HCT116 (cell line): ENCODE measurements at regions not wholly inside any gene's neighbourhood (a gene's known extent, or its start where the extent isn't known, plus 50 kb on each side); places are given as distances from the start of the nearest gene placed in this dataset.

Experiments used
- ATAC-seq: fragments of 200-7000 bp; cut with Tn5 transposase; 2 replicates; pipeline ENCODE4 v1.9.1; 2020; ENCODE audit warnings: mild to moderate bottlenecking, moderate library complexity
- BruUV-seq: library from RNA; stranded (reverse); fragments of 400-500 nt; replicated peaks from 2 replicates; lab custom pipeline; 2021; lab: Mats Ljungman, UMichigan
- CTCF ChIA-PET: fragments of 300-600 bp; sonication (Branson Sonifier 250); formaldehyde crosslinking; loops from one replicate; lab custom pipeline; 2021; ENCODE audit warnings: antibody characterized with exemption; lab: Charles Lee
- POLR2A ChIA-PET: fragments of 300-600, 350-600 bp; sonication (Branson Sonifier 250); formaldehyde crosslinking; loops from one replicate; lab custom pipeline; 2021; ENCODE audit warnings: antibody characterized with exemption; lab: Charles Lee
- RAD21 ChIA-PET, 2 experiments: fragments of 300-600 bp; sonication (Branson Sonifier 250); formaldehyde crosslinking; loops; one replicate each; lab custom pipeline; 2023; ENCODE audit warnings: low total read pairs in 2 of 2; ENCODE audit not compliant: uncharacterized antibody in 2 of 2, unreplicated experiment in 2 of 2, low non-redundant PET in 1 of 2; lab: Charles Lee
- DNase-seq: peaks from one replicate; pipeline ENCODE4 v3.0.0-alpha.2; 2010; ENCODE audit warnings: low read depth, low spot score
- H2AFZ ChIP-seq: fragments of 200-600 bp; shearing (Covaris generic), sonication (generic); 2 replicates; pipeline ENCODE4 v1.6.1; 2017; ENCODE audit warnings: low read depth, mixed run types, mixed read lengths, antibody characterized with exemption, low read length; ENCODE audit not compliant: poor library complexity, severe bottlenecking
- H3K27ac ChIP-seq: 2 replicates; pipeline ENCODE4 v1.5.1; 2012; ENCODE audit warnings: low read depth, low read length
- H3K27me3 ChIP-seq: fragments of 200-600 bp; sonication (generic); 2 replicates; pipeline ENCODE4 v1.6.1; 2016; ENCODE audit warnings: mixed run types, low read length, mixed read lengths; ENCODE audit not compliant: insufficient read depth
- H3K36me3 ChIP-seq, 2 experiments: fragments of 200-500 bp in 1 of 2; fragments of 200-600 bp in 1 of 2; sonication (Bioruptor generic) in 1 of 2; sonication (generic) in 1 of 2; 2 replicates each; pipeline versions ENCODE4 v1.5.1 to v1.6.1; 2014 to 2016; ENCODE audit warnings: low read length in 2 of 2, inconsistent platforms in 1 of 2, mixed read lengths in 1 of 2, mixed run types in 1 of 2; ENCODE audit not compliant: insufficient read depth in 2 of 2, control insufficient read depth in 1 of 2
- H3K4me1 ChIP-seq, 2 experiments: fragments of 200-600 bp in 1 of 2; sonication (generic) in 1 of 2; 2 replicates each; pipeline versions ENCODE4 v1.5.1 to v1.6.1; 2012 to 2017; ENCODE audit warnings: low read length in 2 of 2, inconsistent platforms in 1 of 2, mild to moderate bottlenecking in 1 of 2, mixed read lengths in 1 of 2, mixed run types in 1 of 2, moderate library complexity in 1 of 2; ENCODE audit not compliant: insufficient read depth in 2 of 2, control insufficient read depth in 1 of 2
- H3K4me2 ChIP-seq: fragments of 200-600 bp; sonication (generic); 2 replicates; pipeline ENCODE4 v1.6.1; 2017; ENCODE audit warnings: mixed run types, low read length, mixed read lengths
- H3K4me3 ChIP-seq, 2 experiments: fragments of 200-600 bp in 1 of 2; sonication (generic) in 1 of 2; replicated peaks in 1 of 2; 2 replicates each; pipeline ENCODE4 v1.5.1; 2011 to 2016; ENCODE audit warnings: low read length in 2 of 2, control low read depth in 1 of 2, low read depth in 1 of 2, mild to moderate bottlenecking in 1 of 2, mixed read lengths in 1 of 2, mixed run types in 1 of 2
- H3K79me2 ChIP-seq: fragments of 200-600 bp; sonication (generic); 2 replicates; pipeline ENCODE4 v1.6.1; 2017; ENCODE audit warnings: mild to moderate bottlenecking, mixed run types, low read length, moderate library complexity, mixed read lengths; ENCODE audit not compliant: insufficient read depth
- H3K9ac ChIP-seq: fragments of 200-600 bp; sonication (generic); 2 replicates; pipeline ENCODE4 v1.6.1; 2016; ENCODE audit warnings: low read length, mixed read lengths
- H3K9me2 ChIP-seq: fragments of 200-600 bp; sonication (generic), shearing (Covaris generic); 2 replicates; pipeline ENCODE4 v1.6.1; 2017; ENCODE audit warnings: mixed run types, mild to moderate bottlenecking, moderate library complexity; ENCODE audit not compliant: insufficient read depth
- H3K9me3 ChIP-seq, 2 experiments: fragments of 200-500 bp in 1 of 2; fragments of 200-600 bp in 1 of 2; sonication (Bioruptor generic) in 1 of 2; sonication (generic) in 1 of 2; 2 replicates each; pipeline ENCODE4 v1.6.1; 2014 to 2017; ENCODE audit warnings: low read length in 2 of 2, mixed read lengths in 2 of 2, inconsistent platforms in 1 of 2, low read depth in 1 of 2, mild to moderate bottlenecking in 1 of 2, mixed run types in 1 of 2, moderate library complexity in 1 of 2; ENCODE audit not compliant: control insufficient read depth in 1 of 2, insufficient read depth in 1 of 2
- H4K20me1 ChIP-seq: fragments of 200-600 bp; sonication (generic), shearing (Covaris generic); 2 replicates; pipeline ENCODE4 v1.6.1; 2017; ENCODE audit warnings: mixed run types, mild to moderate bottlenecking, moderate library complexity; ENCODE audit not compliant: insufficient read depth
- CBX3 ChIP-seq: IDR thresholded peaks from 2 replicates; pipeline ENCODE4 v1.6.1; 2012; ENCODE audit warnings: low read depth
- CEBPB ChIP-seq: IDR thresholded peaks from 2 replicates; pipeline ENCODE4 v1.6.1; 2012; ENCODE audit warnings: low read depth
- CTCF ChIP-seq, 3 experiments: fragments of 200-600 bp in 1 of 3; sonication (generic) in 1 of 3; IDR thresholded peaks in 2 of 3; conservative IDR thresholded peaks in 1 of 3; 2 replicates each; pipeline ENCODE4 v1.5.1; 2012 to 2017; ENCODE audit warnings: low read depth in 2 of 3, low read length in 2 of 3, antibody characterized with exemption in 1 of 3, borderline replicate concordance in 1 of 3, control low read depth in 1 of 3, mild to moderate bottlenecking in 1 of 3, mixed read lengths in 1 of 3, mixed run types in 1 of 3, moderate library complexity in 1 of 3; ENCODE audit not compliant: insufficient read depth in 1 of 3
- EGR1 ChIP-seq: IDR thresholded peaks from 2 replicates; pipeline ENCODE4 v1.6.1; 2012; ENCODE audit warnings: low read depth
- ELF1 ChIP-seq: IDR thresholded peaks from 2 replicates; pipeline ENCODE4 v1.6.1; 2012; ENCODE audit warnings: low read depth, borderline replicate concordance
- EZH2 ChIP-seq: fragments of 200-600 bp; sonication (generic); IDR thresholded peaks from 2 replicates; pipeline ENCODE4 v1.6.1; 2017; ENCODE audit warnings: antibody characterized with exemption, mixed run types
- JUND ChIP-seq: IDR thresholded peaks from 2 replicates; pipeline ENCODE4 v1.6.1; 2012
- MAX ChIP-seq: IDR thresholded peaks from 2 replicates; pipeline ENCODE4 v1.6.1; 2012
- POLR2AphosphoS5 ChIP-seq: IDR thresholded peaks from 2 replicates; pipeline ENCODE4 v1.6.1; 2011; ENCODE audit warnings: mild to moderate bottlenecking, low read depth, low read length, moderate library complexity
- REST ChIP-seq: IDR thresholded peaks from 2 replicates; pipeline ENCODE4 v1.6.1; 2012; ENCODE audit warnings: low read depth
- SP1 ChIP-seq: IDR thresholded peaks from 2 replicates; pipeline ENCODE4 v1.6.1; 2012; ENCODE audit warnings: low read depth
- TCF7L2 ChIP-seq: IDR thresholded peaks from 2 replicates; pipeline ENCODE4 v1.7.0; 2011; ENCODE audit warnings: borderline replicate concordance, inconsistent platforms; ENCODE audit not compliant: insufficient read depth, insufficient read length; ENCODE audit errors: extremely low read depth
- ZBTB33 ChIP-seq: IDR thresholded peaks from 2 replicates; pipeline ENCODE4 v1.6.1; 2011; ENCODE audit warnings: mild to moderate bottlenecking, low read length, moderate library complexity; ENCODE audit not compliant: insufficient replicate concordance; ENCODE audit errors: extremely low read depth
- ZFX ChIP-seq: fragments of 450-650 bp; IDR thresholded peaks from 2 replicates; pipeline ENCODE4 v1.6.1; 2017
- ZNF274 ChIP-seq: fragments of 200-500 bp; sonication (Bioruptor generic); IDR thresholded peaks from 2 replicates; pipeline ENCODE4 v1.6.1; 2014; ENCODE audit warnings: mild to moderate bottlenecking, low read depth, low read length, inconsistent platforms
- intact Hi-C: fragments of 100-400 bp; cut with micrococcal nuclease; formaldehyde crosslinking; loops from 2 replicates; pipeline ENCODE4 v1.10.0; 2022

- Histone ChIP-seq H3K4me2 (no peak overlapping the region), H3K9ac (no peak overlapping the region), H3K9me3 (no peaks in the 10 kb centered on the region), H3K27me3 (no peaks in the 10 kb centered on the region), H3K9me2 (no peaks in the 10 kb centered on the region), H3K4me1 (peaks cover 4 to 11% of the 10 kb centered on the region in 2 experiments; a peak in 3 of 4 replicates), H3K4me3 (no peak overlapping the region), H3K27ac (no peak overlapping the region), H3K36me3 (no peaks in the 10 kb centered on the region), H4K20me1 (no peaks in the 10 kb centered on the region), H2AFZ (no peak overlapping the region), H3K79me2 (no peaks in the 10 kb centered on the region)
- TF ChIP-seq ZBTB33 = no peak
- no peak for TF ChIP-seq ZNF274
- TF ChIP-seq CBX3 = no peak
- no peak for TF ChIP-seq ZFX
- no peak for TF ChIP-seq EGR1
- TF ChIP-seq ELF1 = no peak
- no peak for TF ChIP-seq REST
- no peak for TF ChIP-seq CEBPB
- TF ChIP-seq SP1 = no peak
- TF ChIP-seq POLR2AphosphoS5 = no peak
- TF ChIP-seq TCF7L2 = no peak
- TF ChIP-seq EZH2 = no peak
- TF ChIP-seq JUND = no peak
- no peak for TF ChIP-seq CTCF (IDR thresholded peaks at IDR 0.05 in 2 of 3, conservative IDR thresholded peaks at IDR 0.05 in 1 of 3; ENCODE audit: borderline replicate concordance in 1 of 3, insufficient read depth in 1 of 3, low read depth in 2 of 3, low read length in 2 of 3)
- TF ChIP-seq MAX = no peak
- ChIA-PET RAD21 (no interaction called here), CTCF (no interaction called here), POLR2A (no interaction called here)
- no peak for DNase-seq
- ATAC-seq = no peak
- no TSS peak for BruUV-seq
- intact Hi-C loops = no loop called here
Observed at GRCh38 chr7:88458279-88458678, 151.6 kb upstream of the STEAP4 start.
